ENCODE measurements at regions not wholly inside any gene's neighbourhood (a gene's known extent, or its start where the extent isn't known, plus 50 kb on each side); places are given as distances from the start of the nearest gene placed in this dataset.

DNA sequence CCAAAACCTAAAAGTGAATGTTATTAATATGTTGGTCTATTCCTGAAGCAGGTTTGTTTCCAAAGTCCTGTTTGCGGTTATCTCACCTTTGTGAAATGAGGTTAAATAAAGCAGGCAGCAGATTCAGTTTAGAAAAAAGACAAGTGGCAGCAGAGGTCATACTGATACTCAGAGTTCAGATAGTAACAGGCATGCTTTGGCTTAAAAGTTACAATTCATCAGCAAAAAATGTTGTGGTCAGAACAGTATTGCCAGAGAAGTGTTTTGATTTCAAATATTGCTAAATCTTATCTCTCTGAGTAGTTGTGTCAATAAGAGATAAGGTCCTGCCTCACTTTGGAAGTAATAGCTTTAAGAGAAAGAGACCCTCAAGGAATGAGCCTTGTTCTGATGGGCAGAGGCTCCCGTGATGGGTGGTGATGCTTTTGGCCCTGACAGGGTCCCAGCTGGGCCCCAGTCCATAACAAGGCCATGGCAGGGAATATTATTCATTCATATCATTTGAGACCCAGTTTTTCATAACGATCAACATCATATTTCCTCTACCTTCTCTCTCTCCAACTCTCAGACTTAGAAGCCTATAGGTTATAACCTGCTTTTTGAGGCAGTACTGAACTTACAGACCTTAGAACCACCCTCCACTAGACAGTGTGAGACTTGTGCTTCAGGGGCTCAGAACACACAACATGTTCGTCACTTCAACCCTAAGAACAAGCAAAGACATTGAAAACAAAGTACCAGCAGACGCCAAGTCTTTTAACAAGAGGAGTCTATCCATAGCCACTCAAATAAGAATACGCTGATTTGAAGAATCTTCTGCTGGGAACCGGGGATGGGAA, 58.5 kb upstream of the AHR start:
- TF ChIP-seq EZH2phosphoT487 (IDR thresholded peaks at IDR 0.05; ENCODE audit: insufficient read depth, low read depth) (no peak), EZH2 (IDR thresholded peaks at IDR 0.05; ENCODE audit: insufficient read depth, poor library complexity, severe bottlenecking) (no peak)
